ENCODE measurements at regions not wholly inside any gene's neighbourhood (a gene's known extent, or its start where the extent isn't known, plus 50 kb on each side); places are given as distances from the start of the nearest gene placed in this dataset.
"Not testable (repeated sequence)": the region's sequence is repeated elsewhere in the genome, so short reads cannot be mapped to it uniquely, and the experiment has no call there.

DNA sequence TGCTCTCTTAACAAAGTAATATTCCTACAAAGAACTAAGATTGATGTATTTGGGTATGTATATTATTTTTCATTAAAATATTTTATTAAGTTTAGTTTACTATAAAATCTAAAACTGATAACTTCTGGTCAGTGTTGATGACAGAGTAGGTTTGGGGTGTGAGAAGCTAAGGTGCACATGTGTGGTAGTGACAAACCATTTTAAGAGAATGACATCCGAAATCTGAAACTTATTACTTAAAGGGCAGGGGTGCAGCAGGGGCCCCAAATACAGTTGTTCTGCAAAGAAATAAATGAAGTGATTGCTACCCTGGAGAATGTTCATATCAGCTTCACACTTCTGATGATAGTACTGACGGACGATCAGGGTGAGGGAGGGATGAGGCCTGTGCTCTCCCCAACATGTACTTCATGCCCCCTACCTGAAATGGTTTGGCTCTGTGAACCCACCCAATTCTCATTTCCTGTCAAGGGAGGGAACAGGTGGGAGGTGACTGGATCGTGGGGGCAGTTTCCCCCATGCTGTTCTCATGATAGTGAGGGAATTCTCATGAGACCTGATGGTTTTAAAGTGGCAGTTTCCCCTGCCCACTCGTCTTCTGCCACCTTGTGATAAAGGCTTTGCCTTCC, 125.3 kb upstream of the RFX3 start:
- in situ Hi-C loops (cut with HindIII; ENCODE audit: low sequenced_read_pairs), result no loop called here
- no peak overlapping the region for H3K4me3 ChIP-seq (ENCODE audit: low read depth, low read length)
- no peak for DNase-seq (ENCODE audit: low read depth, low spot score)
- TF ChIP-seq, protein P1, sequence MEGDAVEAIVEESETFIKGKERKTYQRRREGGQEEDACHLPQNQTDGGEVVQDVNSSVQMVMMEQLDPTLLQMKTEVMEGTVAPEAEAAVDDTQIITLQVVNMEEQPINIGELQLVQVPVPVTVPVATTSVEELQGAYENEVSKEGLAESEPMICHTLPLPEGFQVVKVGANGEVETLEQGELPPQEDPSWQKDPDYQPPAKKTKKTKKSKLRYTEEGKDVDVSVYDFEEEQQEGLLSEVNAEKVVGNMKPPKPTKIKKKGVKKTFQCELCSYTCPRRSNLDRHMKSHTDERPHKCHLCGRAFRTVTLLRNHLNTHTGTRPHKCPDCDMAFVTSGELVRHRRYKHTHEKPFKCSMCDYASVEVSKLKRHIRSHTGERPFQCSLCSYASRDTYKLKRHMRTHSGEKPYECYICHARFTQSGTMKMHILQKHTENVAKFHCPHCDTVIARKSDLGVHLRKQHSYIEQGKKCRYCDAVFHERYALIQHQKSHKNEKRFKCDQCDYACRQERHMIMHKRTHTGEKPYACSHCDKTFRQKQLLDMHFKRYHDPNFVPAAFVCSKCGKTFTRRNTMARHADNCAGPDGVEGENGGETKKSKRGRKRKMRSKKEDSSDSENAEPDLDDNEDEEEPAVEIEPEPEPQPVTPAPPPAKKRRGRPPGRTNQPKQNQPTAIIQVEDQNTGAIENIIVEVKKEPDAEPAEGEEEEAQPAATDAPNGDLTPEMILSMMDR (IDR thresholded peaks at IDR 0.05; ENCODE audit: low read depth, low read length), result no peak

DNA sequence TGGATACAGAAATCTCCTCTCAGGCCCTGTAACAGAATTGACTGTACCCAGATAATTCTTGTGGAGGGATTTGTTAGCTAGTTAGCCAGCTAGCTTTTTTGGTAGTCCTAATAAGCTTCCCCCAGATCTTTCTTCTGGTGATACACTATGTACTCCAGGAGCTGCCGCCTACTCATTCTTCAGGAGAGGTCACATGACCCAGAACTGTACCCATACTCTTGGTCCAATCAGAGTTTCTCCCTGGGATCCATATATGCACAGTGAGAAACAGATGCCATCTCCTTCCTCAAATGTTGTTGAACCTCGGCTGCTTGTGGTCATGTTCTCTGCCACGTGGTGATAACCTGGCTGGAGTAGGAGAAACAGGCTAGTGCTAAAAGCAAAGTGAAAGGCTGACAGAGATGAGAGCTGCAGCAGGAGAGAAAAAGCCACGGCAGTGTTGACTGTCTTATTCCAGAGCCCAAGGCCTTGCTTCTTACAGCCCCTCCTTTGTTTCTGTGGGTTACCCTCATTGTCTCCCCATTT, 123.0 kb upstream of the RFX3 start:
- TF ChIP-seq, protein P1 (IDR thresholded peaks at IDR 0.05; ENCODE audit: low read depth, low read length), result no peak
- in situ Hi-C loops (cut with HindIII; ENCODE audit: low sequenced_read_pairs), result no loop called here
- no peak for DNase-seq (ENCODE audit: low read depth, low spot score)
- no peak overlapping the region for H3K4me3 ChIP-seq (ENCODE audit: low read depth, low read length)

DNA sequence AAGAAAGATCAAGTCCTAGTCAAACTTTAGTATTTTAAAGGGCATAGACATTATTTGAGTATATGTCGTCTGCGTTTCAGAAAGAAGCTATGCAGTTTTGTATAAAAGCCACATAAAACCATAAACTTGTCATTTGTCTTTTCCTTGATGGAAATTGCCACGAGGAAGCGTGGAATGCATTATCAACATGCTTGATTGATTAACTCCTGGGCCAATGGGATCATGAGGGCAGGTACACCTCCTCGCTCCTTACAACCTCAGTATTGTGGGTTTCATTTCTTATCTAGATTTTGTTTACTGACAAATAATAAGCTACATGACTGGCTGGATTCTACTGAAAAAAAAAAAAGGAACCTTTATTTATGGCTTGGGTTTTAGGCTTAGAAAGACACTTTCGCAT, 122.5 kb upstream of the RFX3 start:
- H3K4me3 ChIP-seq (ENCODE audit: low read depth, low read length), result no peak overlapping the region
- no peak for DNase-seq (ENCODE audit: low read depth, low spot score)
- TF ChIP-seq, protein P1 (IDR thresholded peaks at IDR 0.05; ENCODE audit: low read depth, low read length), result no peak
- in situ Hi-C loops (cut with HindIII; ENCODE audit: low sequenced_read_pairs), result no loop called here

DNA sequence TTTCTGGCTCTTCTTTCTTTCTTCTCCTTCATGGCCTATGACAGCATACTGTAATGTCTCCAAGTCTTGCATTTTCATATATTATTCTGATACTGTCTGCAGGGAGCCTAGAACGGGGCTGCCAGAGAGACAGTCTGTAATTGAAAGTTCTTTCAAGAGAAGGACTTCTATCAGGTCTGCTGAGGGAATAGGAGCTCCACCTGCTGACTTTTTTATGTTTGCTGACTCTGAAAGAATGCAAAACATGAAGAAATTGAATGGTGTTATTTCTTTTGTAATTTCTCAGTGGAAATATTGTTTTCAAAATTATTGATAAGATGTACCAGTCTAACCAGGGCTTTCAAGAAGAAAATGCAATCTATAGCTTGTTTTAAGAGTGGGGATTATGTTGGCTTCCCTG, 121.9 kb upstream of the RFX3 start:
- H3K4me3 ChIP-seq (ENCODE audit: low read depth, low read length), result no peak overlapping the region
- TF ChIP-seq, protein P1 (IDR thresholded peaks at IDR 0.05; ENCODE audit: low read depth, low read length), result no peak
- no peak for DNase-seq (ENCODE audit: low read depth, low spot score)
- in situ Hi-C loops (cut with HindIII; ENCODE audit: low sequenced_read_pairs), result no loop called here

- TF ChIP-seq, protein P1 (IDR thresholded peaks at IDR 0.05; ENCODE audit: low read depth, low read length), result no peak
- in situ Hi-C loops (cut with HindIII; ENCODE audit: low sequenced_read_pairs), result no loop called here
Observed at GRCh38 chr9:3646226-3646625, 120.4 kb upstream of the RFX3 start.

DNA sequence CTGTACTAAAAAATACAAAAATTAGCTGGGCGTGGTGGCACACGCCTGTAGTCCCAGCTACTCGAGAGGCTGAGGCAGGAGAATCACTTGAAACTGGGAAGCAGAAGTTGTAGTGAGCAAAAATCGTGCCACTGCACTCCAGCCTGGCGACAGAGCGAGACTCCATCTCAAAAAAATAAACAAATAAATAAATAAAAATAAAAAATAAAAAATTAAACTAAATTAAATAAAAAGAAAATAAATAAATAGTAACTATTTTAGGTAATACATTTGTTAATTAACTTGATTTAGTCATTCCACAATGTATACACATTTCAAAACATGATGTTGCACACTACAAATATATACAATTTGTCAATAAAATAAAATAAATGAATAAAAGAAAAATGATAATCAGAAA, 116.3 kb upstream of the RFX3 start:
- H3K4me3 ChIP-seq (ENCODE audit: low read depth, low read length); DNase-seq (ENCODE audit: low read depth, low spot score); in situ Hi-C loops (cut with HindIII; ENCODE audit: low sequenced_read_pairs): not testable (repeated sequence)

More at GRCh38 chr9:3646226-3646625, 120.4 kb upstream of the RFX3 start:
- no peak overlapping the region for H3K4me3 ChIP-seq (ENCODE audit: low read depth, low read length)
- DNase-seq (ENCODE audit: low read depth, low spot score), result no peak

GRCh38 chr9:3629495-3629894, 103.7 kb upstream of the RFX3 start:
- DNase-seq (ENCODE audit: low read depth, low spot score), result no peak
- TF ChIP-seq, protein P1 (IDR thresholded peaks at IDR 0.05; ENCODE audit: low read depth, low read length), result no peak
- no peak overlapping the region for H3K4me3 ChIP-seq (ENCODE audit: low read depth, low read length)
- in situ Hi-C loops (cut with HindIII; ENCODE audit: low sequenced_read_pairs), result no loop called here

Measured in astrocyte of the spinal cord (primary cell).